PFSK-1 (cell line): ENCODE measurements at regions not wholly inside any gene's neighbourhood (a gene's known extent, or its start where the extent isn't known, plus 50 kb on each side); places are given as distances from the start of the nearest gene placed in this dataset.

Experiments used
- TAF1 ChIP-seq: IDR thresholded peaks from 2 replicates; pipeline ENCODE4 v1.6.1; 2012; ENCODE audit warnings: low read length, control low read depth, borderline replicate concordance; ENCODE audit not compliant: insufficient read depth
- TF ChIP-seq, protein P1 (sequence below), 2 experiments: IDR thresholded peaks; 2 replicates each; pipeline versions ENCODE4 v1.6.1 to v1.8.0; 2011 to 2012; ENCODE audit warnings: low read depth in 2 of 2, low read length in 2 of 2, control low read depth in 1 of 2, inconsistent platforms in 1 of 2, mild to moderate bottlenecking in 1 of 2, moderate library complexity in 1 of 2; ENCODE audit not compliant: insufficient read depth in 1 of 2

DNA sequence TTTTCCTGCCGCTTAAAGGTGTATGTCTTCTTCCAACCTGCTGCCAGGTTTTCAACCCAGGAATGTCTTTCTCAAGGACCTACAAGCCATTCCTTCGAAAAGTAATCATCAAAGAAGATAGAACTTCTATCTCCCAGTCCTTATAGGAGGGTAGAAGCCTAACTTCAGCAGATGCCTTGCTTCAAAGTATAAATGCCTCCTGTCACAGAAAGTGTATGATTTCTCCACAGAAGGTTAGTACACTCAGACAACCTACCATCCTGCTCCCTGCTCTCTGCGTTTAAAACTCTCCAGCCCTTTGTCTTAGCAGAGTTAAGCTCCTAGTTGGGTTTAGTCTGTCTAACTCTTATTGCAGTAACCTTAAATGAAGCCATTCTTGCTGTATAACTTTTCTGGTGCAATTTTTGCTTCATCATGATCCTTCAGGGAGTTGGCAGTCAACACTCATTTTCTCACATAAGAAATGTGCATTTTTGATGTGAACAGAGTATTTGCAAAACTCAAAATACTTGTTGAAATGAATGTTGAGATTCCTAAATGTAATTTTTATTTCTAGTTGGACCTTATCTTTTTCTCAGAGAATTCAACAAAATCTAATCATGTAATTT lies 737.5 kb downstream of the LIG4 start:
- TF ChIP-seq, protein P1, sequence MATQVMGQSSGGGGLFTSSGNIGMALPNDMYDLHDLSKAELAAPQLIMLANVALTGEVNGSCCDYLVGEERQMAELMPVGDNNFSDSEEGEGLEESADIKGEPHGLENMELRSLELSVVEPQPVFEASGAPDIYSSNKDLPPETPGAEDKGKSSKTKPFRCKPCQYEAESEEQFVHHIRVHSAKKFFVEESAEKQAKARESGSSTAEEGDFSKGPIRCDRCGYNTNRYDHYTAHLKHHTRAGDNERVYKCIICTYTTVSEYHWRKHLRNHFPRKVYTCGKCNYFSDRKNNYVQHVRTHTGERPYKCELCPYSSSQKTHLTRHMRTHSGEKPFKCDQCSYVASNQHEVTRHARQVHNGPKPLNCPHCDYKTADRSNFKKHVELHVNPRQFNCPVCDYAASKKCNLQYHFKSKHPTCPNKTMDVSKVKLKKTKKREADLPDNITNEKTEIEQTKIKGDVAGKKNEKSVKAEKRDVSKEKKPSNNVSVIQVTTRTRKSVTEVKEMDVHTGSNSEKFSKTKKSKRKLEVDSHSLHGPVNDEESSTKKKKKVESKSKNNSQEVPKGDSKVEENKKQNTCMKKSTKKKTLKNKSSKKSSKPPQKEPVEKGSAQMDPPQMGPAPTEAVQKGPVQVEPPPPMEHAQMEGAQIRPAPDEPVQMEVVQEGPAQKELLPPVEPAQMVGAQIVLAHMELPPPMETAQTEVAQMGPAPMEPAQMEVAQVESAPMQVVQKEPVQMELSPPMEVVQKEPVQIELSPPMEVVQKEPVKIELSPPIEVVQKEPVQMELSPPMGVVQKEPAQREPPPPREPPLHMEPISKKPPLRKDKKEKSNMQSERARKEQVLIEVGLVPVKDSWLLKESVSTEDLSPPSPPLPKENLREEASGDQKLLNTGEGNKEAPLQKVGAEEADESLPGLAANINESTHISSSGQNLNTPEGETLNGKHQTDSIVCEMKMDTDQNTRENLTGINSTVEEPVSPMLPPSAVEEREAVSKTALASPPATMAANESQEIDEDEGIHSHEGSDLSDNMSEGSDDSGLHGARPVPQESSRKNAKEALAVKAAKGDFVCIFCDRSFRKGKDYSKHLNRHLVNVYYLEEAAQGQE (IDR thresholded peaks at IDR 0.05; ENCODE audit: insufficient read depth in 1 of 2, low read depth in 2 of 2, low read length in 2 of 2): no peak
- no peak for TF ChIP-seq TAF1
